ENCODE measurements at regions not wholly inside any gene's neighbourhood (a gene's known extent, or its start where the extent isn't known, plus 50 kb on each side); places are given as distances from the start of the nearest gene placed in this dataset.

DNA sequence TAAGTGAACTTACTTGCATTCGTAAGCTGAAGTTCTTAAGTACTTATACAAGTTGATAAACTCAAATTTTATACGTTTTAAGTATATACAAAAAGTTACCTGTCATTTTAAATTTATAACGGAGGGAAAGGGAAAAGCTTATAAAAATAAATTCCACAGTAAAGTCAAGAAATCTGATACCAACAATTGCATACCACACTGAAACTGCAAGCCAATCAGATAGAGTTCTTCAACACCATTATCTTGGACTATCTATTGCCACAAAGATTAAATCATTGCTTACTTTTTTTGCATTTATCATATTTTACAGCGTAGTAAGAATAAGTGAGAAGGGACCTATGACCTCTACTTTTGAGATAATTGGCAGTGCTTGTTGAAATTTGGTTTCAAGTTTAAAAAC, 386.7 kb downstream of the TFAP2A start:
- no peak for DNase-seq

DNA sequence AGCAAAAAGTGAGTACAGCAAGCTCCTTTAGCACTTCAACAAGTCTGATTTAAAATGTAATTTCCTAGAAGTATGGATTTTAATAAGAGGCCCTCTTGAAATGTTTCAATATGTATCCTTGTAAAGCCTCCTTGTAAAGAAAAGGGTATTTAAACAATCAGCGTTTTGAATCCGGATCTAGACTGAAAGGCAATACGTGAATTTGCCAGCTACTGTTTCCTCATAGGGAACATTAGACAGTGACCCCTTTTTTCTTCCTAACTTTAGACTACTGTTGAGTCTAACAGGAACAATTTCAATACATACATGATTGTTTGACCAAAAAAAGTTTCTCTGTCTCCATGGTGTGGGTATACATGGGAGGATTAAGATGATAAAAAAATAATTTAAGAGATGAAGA, 395.0 kb downstream of the TFAP2A start:
- DNase-seq = no peak

DNA sequence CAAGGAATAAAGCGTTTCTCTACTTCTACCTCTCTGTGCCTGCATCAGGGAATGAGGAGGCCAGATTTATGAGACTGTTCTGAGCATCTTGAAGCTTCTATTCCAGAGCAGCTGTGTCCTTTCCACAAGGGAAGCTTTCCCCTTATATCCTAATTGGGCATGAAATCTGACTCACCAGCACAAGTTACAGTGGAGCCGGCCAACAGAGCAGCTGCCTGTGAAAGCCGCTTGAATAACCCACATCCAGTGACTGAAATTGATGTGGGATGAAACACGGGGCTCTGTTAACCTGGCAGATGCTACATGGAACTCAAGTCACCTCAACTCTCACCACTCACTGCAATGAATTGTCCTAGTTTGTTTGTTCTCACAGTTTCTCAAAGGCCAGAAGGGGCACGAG, 400.3 kb downstream of the TFAP2A start:
- no peak for DNase-seq

DNA sequence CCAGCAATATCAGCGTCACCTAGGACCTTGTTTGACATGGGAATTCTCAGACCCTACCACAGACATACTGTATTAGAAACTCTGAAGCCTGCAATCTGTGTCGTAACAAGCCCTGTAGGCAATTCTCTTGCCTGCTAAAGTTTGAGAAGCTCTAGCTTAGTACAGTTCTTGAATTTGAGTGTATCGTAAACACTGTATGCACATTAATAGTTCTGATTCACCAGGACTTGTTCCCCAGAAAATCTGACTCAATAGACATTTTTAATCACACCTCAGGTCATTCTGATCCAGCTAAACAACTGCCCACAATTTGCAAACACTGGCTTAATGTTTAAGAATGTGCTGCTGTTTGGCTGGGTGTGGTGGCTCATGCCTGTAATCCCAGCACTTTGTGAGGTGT, 414.3 kb downstream of the TFAP2A start:
- no peak for DNase-seq

DNA sequence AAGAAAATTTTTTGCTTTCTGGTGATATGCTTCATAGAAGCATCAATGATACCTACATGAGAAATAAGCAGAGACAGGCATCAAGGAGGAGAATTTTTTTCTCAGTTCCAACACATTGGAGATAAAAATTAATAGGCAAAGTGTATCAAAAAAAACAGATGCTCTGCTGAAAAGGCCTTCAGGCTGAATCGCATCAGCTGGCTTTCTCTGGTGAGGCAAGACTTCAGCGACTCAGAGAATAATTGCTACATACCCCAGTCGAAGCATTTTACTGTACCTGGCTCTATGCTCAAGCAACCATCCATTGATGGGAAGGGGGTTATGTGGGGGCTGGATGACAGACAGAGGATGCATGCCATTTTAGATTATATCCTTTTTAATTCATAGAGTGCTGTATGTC, 415.1 kb downstream of the TFAP2A start:
- DNase-seq = no peak

DNA sequence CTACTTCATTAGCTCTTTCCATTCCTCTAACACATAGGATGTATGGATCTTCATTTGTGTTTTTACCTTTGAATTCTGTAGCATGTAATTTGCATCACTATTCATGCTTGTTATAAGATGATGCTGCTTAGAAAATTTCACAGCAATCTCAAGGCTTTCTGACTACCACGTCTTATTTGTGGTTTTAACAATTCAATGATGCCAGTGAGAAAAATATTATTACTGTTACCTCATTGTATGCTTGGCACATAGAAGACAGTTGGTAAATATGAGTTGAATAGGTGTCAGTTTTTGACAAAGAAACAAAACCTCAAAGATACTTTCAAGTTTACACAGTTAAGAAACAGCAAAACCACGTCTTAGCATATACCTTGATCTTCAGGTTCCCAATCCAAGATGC, 428.6 kb downstream of the TFAP2A start:
- DNase-seq = no peak

DNA sequence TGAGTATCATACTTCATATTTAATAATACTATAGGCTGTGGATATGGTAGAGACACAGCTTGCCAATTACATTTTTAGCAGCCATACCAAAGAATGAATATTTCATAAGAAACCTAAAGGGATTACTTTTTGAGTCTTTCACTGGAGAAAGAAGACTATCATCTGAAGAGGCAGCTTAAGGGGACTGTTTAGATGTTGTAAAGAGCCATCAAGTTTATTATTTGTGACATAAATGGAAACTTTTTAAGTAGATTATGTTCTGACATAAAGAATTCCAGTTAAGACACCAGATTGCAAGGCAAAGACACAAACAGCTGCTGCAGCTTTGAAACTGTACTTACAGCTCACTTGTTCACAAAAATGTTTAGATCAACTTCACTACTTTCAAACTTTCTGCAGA, 429.4 kb downstream of the TFAP2A start:
- no peak for DNase-seq

DNA sequence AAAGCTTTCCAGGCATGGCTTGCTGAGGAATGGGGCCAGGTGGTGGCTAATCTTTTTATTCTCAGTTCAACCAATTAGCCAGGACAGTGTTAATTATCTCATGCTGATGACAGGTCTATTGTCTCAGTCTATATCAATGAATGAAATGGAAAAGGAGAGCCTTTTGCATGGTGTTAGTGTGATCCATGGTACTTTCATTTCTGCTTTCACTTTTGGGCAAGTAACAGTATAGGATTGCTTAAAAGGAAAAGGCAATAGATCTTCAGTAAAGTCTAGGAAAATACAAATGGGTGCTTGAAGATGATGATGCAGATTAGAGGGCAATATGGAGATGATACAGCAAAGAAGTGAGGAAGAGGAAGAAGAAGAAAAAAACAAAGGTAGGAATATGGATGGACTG, 430.3 kb downstream of the TFAP2A start:
- no peak for DNase-seq

DNA sequence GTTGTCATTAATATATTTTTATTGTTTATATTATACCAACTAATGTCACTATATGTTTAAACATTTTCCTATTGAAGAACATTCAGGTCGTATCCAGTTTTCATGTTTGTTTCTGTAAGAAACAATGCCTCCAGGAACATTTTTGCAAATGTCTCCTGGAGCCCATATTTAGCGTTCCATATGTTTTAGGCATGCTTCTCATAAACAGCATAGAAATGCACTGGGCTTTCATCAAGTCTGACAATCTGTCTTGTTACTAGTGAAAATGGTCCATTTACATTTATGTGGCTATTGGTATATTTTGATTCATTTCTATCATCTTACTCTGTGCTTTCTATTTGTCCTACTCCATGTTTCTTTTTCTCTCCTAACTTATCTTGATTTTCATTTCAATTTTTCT, 431.7 kb downstream of the TFAP2A start:
- no peak for DNase-seq

DNA sequence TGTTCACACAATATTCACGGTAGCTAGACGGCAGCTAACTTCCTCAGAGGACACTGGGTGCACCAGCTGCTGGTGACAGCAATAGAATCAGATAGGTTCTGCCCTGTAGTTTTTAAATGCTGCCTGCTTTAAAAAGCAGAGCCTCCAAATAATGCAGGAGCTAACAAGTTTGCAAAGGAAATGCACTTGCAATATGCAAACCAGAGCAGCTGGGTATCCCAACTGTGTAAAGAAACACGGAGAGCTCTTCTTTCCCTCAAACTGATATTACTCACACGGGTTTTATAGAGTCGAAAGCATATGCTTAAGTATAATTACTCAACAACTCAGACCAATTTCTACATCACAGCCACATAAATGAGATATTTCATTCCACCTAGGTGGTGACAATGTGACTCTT, 432.7 kb downstream of the TFAP2A start:
- DNase-seq = no peak

DNA sequence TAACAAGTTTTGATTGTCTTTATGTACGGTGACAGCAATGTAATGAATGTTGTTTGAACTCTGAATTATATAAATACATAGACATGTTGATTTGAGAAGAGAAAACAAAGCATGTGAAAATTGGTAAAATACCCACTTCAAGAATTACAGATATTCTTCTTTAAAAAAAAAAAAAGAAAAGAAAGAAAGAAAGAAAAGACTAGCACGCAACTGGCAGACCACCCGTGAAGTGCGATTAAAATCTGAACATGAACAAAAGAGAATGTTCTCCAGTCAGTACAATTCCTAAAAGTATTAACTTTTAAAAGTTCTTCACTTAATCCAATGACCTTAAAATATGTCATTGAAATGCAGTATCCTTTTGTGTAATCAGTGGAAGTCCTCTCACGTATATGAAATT, 434.9 kb downstream of the TFAP2A start:
- DNase-seq = no peak

DNA sequence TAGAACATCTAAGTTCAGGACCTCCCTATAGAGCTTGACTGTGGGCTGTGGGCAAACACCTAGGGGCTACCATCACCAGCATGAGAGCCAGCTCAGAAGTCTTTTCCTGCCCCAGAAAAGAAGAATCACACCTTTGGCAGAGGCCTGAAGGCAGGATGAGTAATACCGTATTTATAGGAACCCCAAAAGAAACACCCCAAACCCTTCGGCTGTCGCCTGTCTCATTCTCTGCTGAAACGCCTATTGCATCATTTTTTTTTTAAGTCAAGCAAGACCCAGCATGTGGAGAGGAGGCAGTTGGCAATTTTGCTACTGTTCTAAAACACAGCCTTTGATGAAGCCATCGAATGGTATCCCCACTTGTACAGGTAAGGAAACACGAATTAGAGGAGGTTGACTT, 436.4 kb downstream of the TFAP2A start:
- no peak for DNase-seq

DNA sequence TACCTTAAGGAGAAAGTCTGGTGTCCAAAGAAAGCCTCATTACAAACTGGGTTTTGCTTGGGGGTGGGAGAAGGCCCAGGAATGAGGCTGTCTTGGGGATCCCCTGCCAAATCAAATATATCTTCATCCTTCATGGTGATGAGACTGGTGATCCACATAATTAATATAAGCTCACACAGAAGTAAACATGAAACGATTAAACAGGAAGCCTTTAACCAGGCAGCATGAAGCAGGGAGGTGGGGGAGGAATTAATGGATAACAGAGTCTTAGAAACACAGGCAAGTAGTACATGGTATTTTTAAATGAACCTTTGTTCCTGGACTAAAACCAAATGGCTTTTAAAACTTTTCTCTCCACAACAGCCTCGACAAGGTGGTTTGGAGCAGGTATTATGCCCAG, 437.5 kb downstream of the TFAP2A start:
- DNase-seq = no peak

DNA sequence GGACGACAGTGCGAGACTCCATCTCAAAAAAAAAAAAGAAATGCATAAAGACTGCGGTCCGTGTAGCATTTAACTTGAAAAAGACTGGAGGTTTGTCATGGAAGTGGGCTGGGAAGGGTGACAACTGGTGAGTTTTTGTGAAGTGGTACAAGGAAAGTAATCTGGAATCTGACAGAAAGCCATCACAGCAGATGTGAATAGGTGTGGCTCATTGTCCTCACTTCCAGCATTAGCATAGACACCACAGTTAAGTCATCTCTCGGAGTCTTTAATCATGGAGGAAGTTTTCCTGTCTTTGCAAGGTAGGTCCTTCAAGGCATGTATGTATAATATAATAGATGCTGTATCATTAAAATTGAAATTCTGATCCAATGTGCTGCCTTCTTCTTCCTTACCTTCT, 453.2 kb downstream of the TFAP2A start:
- no peak for DNase-seq

DNA sequence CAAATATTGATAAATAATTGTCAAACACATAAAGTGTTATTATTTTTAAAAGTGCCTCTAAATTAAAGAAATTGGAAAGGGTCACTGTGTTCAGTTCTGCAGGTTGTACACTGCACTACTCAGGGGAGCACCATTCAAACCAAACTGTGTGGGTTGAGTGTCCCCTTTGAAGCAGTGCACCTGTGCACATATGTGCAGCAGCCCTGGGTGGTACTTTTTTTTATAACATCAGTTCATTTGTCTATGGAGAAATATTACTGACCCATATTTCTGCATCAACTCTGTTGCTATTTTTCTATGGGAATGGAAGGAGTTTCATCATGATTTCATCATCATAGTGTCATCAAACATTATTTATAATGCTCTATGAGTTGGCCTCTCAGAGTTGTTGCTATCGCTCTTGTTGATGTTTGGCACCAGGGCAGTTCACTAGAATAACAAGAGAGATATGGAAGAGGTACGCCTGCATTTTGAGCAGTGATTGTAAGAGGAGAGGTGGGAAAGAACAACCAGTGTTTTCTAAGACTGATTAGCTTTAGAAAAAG, 457.6 kb downstream of the TFAP2A start:
- no peak for DNase-seq

DNA sequence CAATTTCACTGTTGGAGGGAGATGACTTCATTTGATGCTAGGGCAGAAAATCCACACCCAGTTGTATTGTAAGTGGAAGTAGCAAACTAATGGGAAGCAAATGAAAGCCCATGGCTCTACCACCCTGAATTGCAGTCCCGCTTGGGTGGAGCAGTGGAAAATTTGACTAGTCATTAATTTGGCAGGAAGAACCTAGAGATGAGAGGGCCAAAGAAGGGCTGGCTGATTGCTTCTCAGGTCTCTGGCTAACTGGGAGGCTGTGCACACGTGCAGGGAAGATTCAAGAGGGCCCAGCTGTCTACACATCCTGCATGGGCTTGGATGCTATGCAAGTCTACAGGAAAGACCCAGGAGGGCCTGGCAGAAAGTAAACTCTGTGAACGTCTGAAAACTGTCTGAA, 466.2 kb downstream of the TFAP2A start:
- DNase-seq = no peak

DNA sequence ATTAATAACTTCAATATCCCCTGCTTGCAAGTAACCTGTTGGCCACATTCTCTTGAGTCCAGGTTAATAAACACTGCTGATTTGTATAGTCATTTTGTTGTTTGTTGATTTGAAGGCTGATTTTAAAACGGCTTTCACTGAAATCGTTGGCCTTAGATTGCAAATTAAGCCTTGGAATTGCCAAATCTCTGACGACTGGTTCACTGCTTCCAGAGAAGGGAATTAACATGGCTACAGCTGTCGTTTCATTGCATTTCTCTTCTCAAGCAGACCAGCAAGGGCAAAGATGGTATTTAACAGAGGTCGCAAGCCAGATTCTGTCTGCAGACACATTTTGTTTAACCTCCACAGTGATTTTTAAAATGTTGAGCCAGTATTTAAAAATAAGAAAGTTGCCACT, 470.9 kb downstream of the TFAP2A start:
- no peak for DNase-seq

DNA sequence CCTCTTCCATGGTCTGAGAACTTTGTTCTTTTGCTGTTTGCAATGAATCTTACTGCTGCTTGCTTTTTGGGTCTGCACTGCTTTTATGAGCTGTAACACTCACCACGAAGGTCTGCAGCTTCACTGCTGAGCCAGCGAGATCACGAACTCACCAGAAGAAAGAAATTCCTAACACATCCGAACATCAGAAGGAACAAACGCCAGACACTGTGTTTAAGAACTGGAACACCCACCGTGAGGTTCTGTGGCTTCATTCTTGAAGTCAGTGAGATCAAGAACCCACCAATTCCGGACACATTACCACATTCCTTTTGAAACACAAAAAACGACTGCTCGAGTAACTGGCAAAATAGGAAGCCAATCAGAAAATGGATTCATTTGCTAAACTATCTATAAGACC, 471.8 kb downstream of the TFAP2A start:
- no peak for DNase-seq

DNA sequence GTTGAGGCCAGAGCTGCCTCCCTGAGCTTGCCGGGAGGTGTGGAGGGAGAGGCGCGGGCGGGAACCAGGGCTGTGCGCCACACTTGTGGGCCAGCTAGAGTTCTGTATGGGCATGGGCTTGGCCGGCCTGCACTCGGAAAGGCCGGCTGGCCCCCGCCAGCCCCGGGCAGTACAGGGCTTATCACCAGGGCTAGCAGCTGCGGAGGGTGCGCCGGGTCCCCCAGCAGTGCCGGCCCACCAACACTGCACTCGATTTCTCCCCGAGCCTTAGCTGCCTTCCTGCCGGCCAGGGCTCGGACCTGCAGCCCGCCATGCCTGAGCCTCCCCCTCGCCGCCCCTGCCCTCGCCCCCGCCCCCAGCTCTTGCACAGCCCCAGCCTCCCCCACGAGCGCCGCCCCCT, 472.7 kb downstream of the TFAP2A start:
- no peak for DNase-seq

DNA sequence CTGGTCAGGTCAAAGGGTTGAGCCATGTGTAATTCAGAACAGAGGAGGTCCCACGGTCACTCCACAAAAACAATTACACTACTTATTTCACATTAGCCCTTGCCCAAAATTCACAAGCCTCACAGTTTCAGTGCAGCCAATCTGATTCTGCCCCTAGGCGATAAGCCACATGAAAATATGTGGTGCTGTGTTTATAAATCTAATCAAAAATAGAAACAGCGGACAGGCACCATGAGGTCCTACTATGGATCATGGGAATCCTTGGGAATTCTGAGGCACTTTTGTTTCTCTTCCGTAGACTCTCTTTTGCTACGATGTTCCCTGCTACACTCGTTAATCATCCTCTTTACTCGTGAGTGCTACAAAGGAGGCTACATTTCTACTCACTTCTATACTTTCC, 476.1 kb downstream of the TFAP2A start:
- no peak for DNase-seq

DNA sequence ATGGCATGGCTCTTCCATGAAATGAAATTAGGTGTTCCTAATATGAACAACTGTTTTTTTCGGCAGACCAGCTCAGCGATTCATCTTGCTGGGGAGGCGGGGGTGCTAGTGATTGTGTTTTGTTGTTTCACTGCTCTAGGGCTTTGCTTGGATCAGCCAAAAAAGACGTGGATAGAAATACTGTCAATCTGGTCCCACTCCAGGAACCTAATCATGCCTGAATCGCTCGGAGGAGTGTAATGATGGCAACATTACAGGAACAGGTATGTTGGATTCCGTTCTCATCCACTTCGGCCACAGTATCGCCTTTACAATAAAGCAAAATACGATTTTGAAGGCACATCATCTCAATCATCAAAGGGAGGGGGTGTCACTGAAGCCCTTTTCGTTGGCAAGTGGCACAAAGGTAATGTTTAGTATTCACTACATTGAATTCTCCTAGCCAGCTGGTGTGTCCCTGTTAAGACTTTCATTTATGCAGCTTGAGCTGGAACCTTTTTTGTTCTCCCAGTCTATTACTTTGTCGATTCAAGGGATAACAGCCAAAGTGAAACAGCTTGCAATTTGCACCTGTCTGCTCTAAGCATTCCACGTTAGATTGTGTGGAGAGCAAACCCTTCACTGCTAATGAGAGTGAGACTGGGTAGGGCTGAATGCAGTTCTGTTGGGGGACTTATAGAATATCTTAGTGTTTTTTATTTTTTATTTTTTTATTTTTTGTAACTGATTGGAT, 477.7 kb downstream of the TFAP2A start:
- no peak for DNase-seq

DNA sequence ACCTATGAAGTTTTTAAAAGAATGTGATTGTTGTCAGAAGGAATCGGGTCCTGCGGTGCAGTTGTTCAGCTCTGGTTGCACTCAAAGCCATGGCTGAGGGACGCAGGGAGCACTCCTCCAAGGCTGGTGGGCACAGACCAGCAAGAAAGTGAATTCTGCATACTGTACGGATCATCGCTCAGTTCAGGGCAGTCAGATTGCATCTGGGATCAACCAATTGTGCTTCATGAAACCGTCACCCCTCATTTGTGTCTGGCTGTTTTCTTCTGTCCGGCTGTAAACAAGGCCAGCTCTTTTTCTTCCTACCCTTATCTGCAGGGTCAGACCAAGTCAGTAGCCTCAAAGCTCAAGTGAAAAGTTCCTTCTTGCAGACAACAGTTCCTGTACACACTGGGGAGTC, 478.3 kb downstream of the TFAP2A start:
- no peak for DNase-seq

DNA sequence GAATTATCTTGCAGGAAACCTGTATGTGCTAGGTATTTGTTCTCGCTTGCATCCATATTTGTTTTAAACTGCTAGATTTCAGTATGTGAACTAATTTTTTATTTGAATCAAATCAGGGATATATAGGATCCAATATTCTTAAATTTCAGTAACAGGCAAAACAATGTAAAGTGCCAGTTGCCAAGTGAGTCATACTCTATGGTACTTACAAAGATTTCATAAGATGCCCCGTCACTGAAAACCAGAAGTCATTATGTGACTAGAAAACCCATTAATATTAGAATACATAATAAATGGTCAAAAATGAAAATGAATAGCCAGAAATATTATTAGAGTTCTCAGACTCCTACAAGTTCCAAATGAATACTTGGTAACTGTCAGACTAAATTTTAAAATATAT, 481.2 kb downstream of the TFAP2A start:
- DNase-seq = no peak

DNA sequence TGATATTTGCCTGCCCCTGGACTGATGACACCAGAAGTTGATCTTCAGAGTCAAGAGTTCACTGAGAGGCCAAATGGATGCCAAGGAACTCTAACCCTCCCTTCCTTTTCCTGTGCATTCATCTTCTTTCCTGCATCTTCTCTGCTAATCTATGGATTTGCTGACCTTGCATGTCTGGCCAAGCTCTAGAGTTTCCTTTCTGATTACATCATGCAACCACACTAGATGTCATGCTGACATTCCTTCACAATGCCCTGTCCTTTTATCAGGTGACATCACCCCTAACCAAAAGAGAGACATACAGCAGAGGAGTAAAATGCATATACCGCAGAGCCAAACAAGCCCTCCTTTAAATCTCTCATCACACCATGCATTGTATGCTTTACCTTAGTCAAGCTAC, 487.6 kb downstream of the TFAP2A start:
- DNase-seq = no peak

DNA sequence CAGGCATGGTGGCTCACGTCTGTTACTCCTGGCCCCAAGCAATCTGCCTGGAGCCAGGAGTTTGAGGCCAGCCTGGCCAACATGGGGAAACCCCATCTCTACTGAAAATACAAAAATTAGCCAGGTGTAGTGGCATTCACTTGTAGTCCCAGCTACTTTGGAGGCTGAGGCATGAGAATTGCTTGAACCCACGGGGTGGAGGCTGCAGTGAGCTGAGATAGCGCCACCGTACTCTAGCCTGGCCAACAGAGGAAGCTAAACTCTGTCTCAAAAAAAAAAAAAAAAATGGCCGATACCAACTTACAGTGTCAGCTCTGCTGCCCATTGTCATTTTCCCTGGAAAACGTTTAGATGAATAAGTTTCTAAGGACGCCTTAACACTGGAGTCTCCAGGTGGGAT, 489.9 kb downstream of the TFAP2A start:
- no peak for DNase-seq
